Upper lobe of left lung (tissue), 6 donors: ENCODE measurements at regions not wholly inside any gene's neighbourhood (a gene's known extent, or its start where the extent isn't known, plus 50 kb on each side); places are given as distances from the start of the nearest gene placed in this dataset.

Experiments
- ATAC-seq, 2 donors: fragments of 200-7000 bp; cut with Tn5 transposase; one replicate each; pipeline ENCODE4 v1.9.1; 2022; ENCODE audit warnings: mild to moderate bottlenecking in 2 of 2, moderate library complexity in 2 of 2; ENCODE audit not compliant: low FRiP score in 2 of 2
- DNase-seq, 2 donors: peaks; one replicate each; pipeline ENCODE4 v3.0.0-alpha.2; 2019 to 2020
- H3K27ac ChIP-seq, 4 donors: fragments of 200-600 bp; sonication (generic); one replicate each; pipeline ENCODE4 v1.5.1; 2016 to 2019
- H3K27me3 ChIP-seq, 4 donors: fragments of 200-600 bp; sonication (generic); one replicate each; pipeline ENCODE4 v1.5.1; 2017 to 2019
- H3K36me3 ChIP-seq, 4 donors: fragments of 200-600 bp; sonication (generic); one replicate each; pipeline ENCODE4 v1.5.1; 2016 to 2019
- H3K4me1 ChIP-seq, 4 donors: fragments of 200-600 bp; sonication (generic); one replicate each; pipeline ENCODE4 v1.5.1; 2018 to 2019
- H3K4me3 ChIP-seq, 4 donors: fragments of 200-600 bp; sonication (generic); one replicate each; pipeline ENCODE4 v1.5.1; 2017 to 2019; ENCODE audit warnings: mild to moderate bottlenecking in 2 of 4, moderate library complexity in 1 of 4
- H3K9me3 ChIP-seq, 4 donors: fragments of 200-600 bp; sonication (generic); one replicate each; pipeline ENCODE4 v1.5.1; 2018 to 2019
- CTCF ChIP-seq, 6 experiments: fragments of 450-650 bp in 4 of 6; fragments of 200-600 bp in 2 of 6; sonication (generic) in 2 of 6; IDR thresholded peaks; one replicate each; pipeline ENCODE4 v1.5.1; 2016 to 2019; ENCODE audit warnings: antibody characterized with exemption in 6 of 6
- EP300 ChIP-seq, 4 donors: sonication (generic); formaldehyde crosslinking; IDR thresholded peaks; one replicate each; pipeline ENCODE4 v1.5.1; 2017; ENCODE audit warnings: antibody characterized with exemption in 4 of 4, control low read depth in 2 of 4
- POLR2A ChIP-seq, 4 donors: fragments of 450-650 bp; IDR thresholded peaks; one replicate each; pipeline ENCODE4 v1.5.1; 2016 to 2017; ENCODE audit warnings: antibody characterized with exemption in 4 of 4, mild to moderate bottlenecking in 2 of 4
- POLR2AphosphoS5 ChIP-seq, 2 donors: sonication (generic); formaldehyde crosslinking; IDR thresholded peaks; one replicate each; pipeline ENCODE4 v1.5.1; 2017; ENCODE audit warnings: antibody characterized with exemption in 2 of 2
- WGBS, 2 donors: methylation state at CpG; one replicate each; pipeline ENCODE4 v1.1.5; 2017 to 2018; 5-methylcytosine and 5-hydroxymethylcytosine counted together
- donor health status: DM: no; HTN: no; CAD: no; lungs with moderate emphysema.
- donor health status: DM: no; HTN: yes; CAD: no; lungs with severe emphysema.

- Histone ChIP-seq H3K36me3 (no peaks in the 10 kb centered on the region), H3K4me3 (no peak overlapping the region), H3K9me3 (no peaks in the 10 kb centered on the region), H3K27ac (no peak overlapping the region), H3K27me3 (no peaks in the 10 kb centered on the region), H3K4me1 (no peaks in the 10 kb centered on the region)
- 63 to 77% methylated on average over 1 of the region's 1 CpG for WGBS, 2 donors
- ATAC-seq (no peak), DNase-seq (no peak)
- TF ChIP-seq CTCF (IDR thresholded peaks at IDR 0.05) (no peak), EP300 (IDR thresholded peaks at IDR 0.05) (no peak), POLR2AphosphoS5 (IDR thresholded peaks at IDR 0.05) (no peak), POLR2A (IDR thresholded peaks at IDR 0.05) (no peak)
Observed at GRCh38 chr2:78718473-78718872, 307.0 kb upstream of the REG3G start.

GRCh38 chr2:78721355-78722033 is 304.0 kb upstream of the REG3G start:
- TF ChIP-seq POLR2A (IDR thresholded peaks at IDR 0.05), result no peak
- no peak for TF ChIP-seq POLR2AphosphoS5 (IDR thresholded peaks at IDR 0.05)
- TF ChIP-seq EP300 (IDR thresholded peaks at IDR 0.05), result no peak
- TF ChIP-seq CTCF (IDR thresholded peaks at IDR 0.05), result no peak
- H3K4me1 ChIP-seq, result no peaks in the 10 kb centered on the region
- ATAC-seq (no peak), DNase-seq (no peak)
- H3K4me3 ChIP-seq, result no peak overlapping the region
- WGBS, 2 donors, result 70 to 77% methylated on average over 7 of the region's 7 CpGs
- no peaks in the 10 kb centered on the region for H3K9me3 ChIP-seq
- H3K27me3 ChIP-seq, result no peaks in the 10 kb centered on the region
- no peak overlapping the region for H3K27ac ChIP-seq
- H3K36me3 ChIP-seq, result no peaks in the 10 kb centered on the region

GRCh38 chr2:78734221-78734620 is 291.3 kb upstream of the REG3G start:
- Histone ChIP-seq H3K27me3 (no peaks in the 10 kb centered on the region), H3K9me3 (no peaks in the 10 kb centered on the region), H3K36me3 (no peaks in the 10 kb centered on the region), H3K4me1 (no peaks in the 10 kb centered on the region), H3K4me3 (no peak overlapping the region), H3K27ac (no peak overlapping the region)
- no peak for ATAC-seq
- 85 to 88% methylated on average over 3 of the region's 3 CpGs for whole genome bisulfite sequencing, 2 donors
- TF ChIP-seq POLR2AphosphoS5 (IDR thresholded peaks at IDR 0.05) (no peak), EP300 (IDR thresholded peaks at IDR 0.05) (no peak), POLR2A (IDR thresholded peaks at IDR 0.05) (no peak)
- no peak for DNase-seq

GRCh38 chr2:78739282-78739681 is 286.2 kb upstream of the REG3G start:
- Histone ChIP-seq H3K36me3 (no peaks in the 10 kb centered on the region), H3K27ac (no peak overlapping the region), H3K9me3 (no peaks in the 10 kb centered on the region), H3K4me1 (no peaks in the 10 kb centered on the region), H3K27me3 (no peaks in the 10 kb centered on the region), H3K4me3 (no peak overlapping the region)
- TF ChIP-seq EP300 (IDR thresholded peaks at IDR 0.05) (no peak), POLR2A (IDR thresholded peaks at IDR 0.05) (no peak), CTCF (IDR thresholded peaks at IDR 0.05) (no peak), POLR2AphosphoS5 (IDR thresholded peaks at IDR 0.05) (no peak)
- DNase-seq (no peak), ATAC-seq (no peak)
- 68 to 77% methylated on average over 1 of the region's 1 CpG for WGBS, 2 donors

- H3K27me3 ChIP-seq, result no peaks in the 10 kb centered on the region
- no peak overlapping the region for H3K4me3 ChIP-seq
- H3K4me1 ChIP-seq, result no peaks in the 10 kb centered on the region
- DNase-seq, result no peak
- no peak for TF ChIP-seq EP300 (IDR thresholded peaks at IDR 0.05)
- H3K9me3 ChIP-seq, result no peaks in the 10 kb centered on the region
- ATAC-seq, result no peak
- 0 to 33% methylated on average over 1 of the region's 1 CpG for WGBS, 2 donors
- H3K27ac ChIP-seq, result no peak overlapping the region
- no peaks in the 10 kb centered on the region for H3K36me3 ChIP-seq
Observed at GRCh38 chr2:78749638-78750037, 275.9 kb upstream of the REG3G start.

GRCh38 chr2:78750219-78750618 is 275.3 kb upstream of the REG3G start:
- Histone ChIP-seq H3K27me3 (no peaks in the 10 kb centered on the region), H3K4me3 (no peak overlapping the region), H3K36me3 (no peaks in the 10 kb centered on the region), H3K9me3 (no peaks in the 10 kb centered on the region), H3K27ac (no peak overlapping the region), H3K4me1 (no peaks in the 10 kb centered on the region)
- ATAC-seq, result no peak
- TF ChIP-seq POLR2AphosphoS5 (IDR thresholded peaks at IDR 0.05), result no peak
- TF ChIP-seq EP300 (IDR thresholded peaks at IDR 0.05), result no peak
- TF ChIP-seq POLR2A (IDR thresholded peaks at IDR 0.05), result no peak
- TF ChIP-seq CTCF (IDR thresholded peaks at IDR 0.05), result no peak
- no peak for DNase-seq
- WGBS, 2 donors, result 51 to 66% methylated on average over 2 of the region's 2 CpGs
